ENCODE measurements at regions not wholly inside any gene's neighbourhood (a gene's known extent, or its start where the extent isn't known, plus 50 kb on each side); places are given as distances from the start of the nearest gene placed in this dataset.

GRCh38 chr2:147390475-147390874 lies 454.4 kb upstream of the ACVR2A start:
- TF ChIP-seq EP300 (IDR thresholded peaks at IDR 0.05) = no peak
- TF ChIP-seq, protein P1, sequence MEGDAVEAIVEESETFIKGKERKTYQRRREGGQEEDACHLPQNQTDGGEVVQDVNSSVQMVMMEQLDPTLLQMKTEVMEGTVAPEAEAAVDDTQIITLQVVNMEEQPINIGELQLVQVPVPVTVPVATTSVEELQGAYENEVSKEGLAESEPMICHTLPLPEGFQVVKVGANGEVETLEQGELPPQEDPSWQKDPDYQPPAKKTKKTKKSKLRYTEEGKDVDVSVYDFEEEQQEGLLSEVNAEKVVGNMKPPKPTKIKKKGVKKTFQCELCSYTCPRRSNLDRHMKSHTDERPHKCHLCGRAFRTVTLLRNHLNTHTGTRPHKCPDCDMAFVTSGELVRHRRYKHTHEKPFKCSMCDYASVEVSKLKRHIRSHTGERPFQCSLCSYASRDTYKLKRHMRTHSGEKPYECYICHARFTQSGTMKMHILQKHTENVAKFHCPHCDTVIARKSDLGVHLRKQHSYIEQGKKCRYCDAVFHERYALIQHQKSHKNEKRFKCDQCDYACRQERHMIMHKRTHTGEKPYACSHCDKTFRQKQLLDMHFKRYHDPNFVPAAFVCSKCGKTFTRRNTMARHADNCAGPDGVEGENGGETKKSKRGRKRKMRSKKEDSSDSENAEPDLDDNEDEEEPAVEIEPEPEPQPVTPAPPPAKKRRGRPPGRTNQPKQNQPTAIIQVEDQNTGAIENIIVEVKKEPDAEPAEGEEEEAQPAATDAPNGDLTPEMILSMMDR (IDR thresholded peaks at IDR 0.05) = no peak

All from suprapubic skin (tissue), 3 donors.